ENCODE measurements at regions not wholly inside any gene's neighbourhood (a gene's known extent, or its start where the extent isn't known, plus 50 kb on each side); places are given as distances from the start of the nearest gene placed in this dataset.
A peak's percentile ranks its signal among the peaks of the same experiment; 100 is the strongest.

GRCh38 chr6:138550346-138550767, 51.1 kb upstream of the NHSL1 start:
- no peak for DNase-seq

DNA sequence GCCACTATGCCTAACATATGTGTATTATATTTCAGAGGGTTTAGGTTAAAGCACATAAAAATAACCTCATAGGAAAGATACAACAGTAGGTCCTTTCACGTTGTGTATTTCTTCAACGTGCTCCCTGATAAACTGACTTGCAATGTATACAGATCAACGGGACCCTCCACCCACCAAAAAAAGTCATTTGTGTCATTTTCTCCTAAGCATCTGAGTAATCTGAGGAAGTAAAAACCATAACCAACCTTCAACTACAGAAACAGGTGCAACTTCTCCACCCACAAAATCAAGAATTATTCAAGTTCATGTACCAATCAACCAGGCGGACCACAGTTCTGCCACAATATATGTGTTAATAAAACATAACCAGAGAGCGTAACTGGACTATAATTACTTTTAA, 54.9 kb upstream of the NHSL1 start:
- no peak for DNase-seq

DNA sequence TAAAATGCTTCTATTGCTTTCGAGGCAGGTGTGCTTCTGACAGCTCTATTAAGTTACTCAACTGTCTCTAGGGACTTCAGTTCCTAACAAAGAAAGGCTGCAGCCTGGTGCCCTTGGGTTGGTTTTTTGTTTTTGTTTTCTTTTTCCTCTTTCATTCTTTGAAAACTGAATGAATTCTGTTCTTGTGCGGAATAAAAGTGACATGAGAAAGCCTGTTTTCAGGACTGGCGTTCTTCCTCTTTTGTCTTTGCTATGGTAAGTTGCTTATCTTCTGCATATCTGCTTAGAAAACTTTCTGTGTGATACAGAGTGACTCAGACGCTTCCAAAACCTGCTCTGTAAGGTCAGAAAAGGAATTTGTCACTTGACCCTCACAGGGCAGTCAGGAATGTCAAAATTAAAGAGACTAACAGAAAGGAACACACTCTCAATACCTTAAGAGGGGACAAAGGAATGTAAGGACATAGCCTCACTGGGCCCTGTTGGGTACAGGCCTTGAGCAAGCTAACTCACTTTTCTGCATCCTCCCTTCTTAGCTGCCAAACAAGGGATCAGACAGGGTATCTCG, 56.2 kb upstream of the NHSL1 start:
- DNase-seq, result peak; percentile 15 to 16

- DNase-seq, result no peak
Observed at GRCh38 chr6:138557147-138557546, 57.9 kb upstream of the NHSL1 start.

DNA sequence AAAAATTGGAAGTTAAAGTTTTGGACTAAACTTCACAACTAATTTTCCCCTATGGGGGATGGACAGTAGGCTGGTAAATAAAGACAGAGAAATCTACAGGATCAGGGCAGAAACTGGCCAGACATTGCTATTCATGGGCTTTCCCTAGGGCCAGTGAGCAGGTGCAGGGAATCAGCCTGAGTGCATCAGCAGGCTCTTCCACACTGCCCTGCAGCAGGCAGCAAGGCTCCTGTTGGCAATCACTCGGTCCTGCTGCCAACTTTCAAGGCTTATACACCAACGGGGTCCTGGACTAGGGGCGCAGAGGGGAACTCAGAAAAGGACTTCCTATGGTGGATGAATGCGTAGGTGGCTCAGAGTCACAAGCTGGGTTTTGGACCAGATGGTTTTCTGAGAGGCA, 59.8 kb upstream of the NHSL1 start:
- no peak for DNase-seq

DNA sequence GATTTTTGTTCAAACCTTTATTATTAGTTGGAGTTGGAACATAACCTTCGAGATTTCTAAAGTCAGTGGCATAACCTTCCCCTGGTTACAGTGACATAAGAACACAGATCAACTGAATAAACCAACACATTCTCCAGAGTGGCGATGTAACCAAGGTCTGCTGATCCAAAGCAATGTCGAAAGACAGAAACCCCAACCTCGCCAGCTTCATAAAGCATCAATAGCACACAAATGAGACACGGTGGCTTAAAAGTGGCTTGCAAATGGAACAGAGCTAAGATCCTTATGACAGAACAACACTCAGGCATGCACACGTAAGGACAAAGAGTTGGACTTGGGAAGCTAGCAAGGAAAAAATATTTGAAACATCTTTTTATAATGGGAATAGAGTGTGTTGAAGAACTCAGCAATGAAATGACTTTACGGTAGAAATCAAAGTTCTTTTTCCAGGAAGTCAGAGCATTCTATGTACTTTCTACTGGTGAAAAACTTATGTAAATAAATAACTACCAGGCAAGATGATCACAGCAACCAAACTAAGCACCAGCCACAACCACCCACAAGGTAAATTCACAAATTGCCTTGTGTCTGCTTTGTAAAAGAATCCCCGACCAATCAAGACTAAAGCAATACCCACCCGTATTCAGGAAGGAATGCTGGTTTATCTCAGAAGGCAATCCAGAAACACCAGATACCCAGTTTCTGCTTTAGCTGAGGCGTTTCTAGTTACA, 61.0 kb upstream of the NHSL1 start:
- DNase-seq, result no peak

GRCh38 chr6:138562691-138563090, 63.4 kb upstream of the NHSL1 start:
- DNase-seq, result no peak

DNA sequence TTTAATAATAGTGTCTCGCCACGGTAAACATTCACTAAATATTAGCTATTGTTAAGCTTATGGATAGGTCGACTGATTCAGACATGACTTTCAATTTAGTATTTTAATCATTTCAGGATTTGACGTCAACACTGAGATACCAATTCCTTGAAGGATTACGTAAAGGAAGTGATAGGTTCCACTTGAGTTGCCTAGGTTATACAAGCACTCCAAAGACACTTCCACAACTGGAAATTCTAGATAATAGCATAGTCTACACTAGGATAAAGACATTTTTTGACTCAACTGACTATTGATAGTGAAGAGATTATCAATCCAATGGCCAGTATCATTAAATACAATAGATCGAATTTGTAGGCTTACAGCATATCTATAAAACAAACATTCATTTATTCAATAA, 63.9 kb upstream of the NHSL1 start:
- no peak for DNase-seq

- DNase-seq, result no peak
Observed at GRCh38 chr6:138563650-138564049, 64.4 kb upstream of the NHSL1 start.

DNA sequence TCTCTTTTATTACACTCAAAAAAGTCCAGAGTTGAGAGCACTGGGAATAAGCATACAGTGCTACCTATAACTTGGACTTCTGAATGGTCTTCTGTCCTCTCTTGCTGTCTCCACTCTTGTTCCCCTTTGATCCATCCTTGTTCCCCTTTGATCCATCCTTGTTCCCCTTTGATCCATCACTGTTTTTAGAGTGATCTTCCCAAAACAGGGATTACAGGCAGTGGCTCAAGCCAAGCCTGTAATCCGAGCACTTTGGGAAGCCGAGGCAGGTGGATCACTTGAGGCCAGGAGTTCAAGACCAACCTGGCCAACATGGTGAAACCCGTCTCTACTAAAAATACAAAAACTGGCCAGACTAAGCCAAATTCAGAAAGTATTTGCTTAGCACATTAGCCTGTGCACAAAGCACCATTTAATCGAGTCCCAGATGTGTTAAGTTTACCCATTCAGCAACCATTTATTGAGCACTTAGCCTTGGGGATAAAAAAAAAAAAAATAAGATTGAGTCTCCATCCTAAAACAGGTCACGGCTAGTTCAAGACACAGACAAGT, 65.0 kb upstream of the NHSL1 start:
- no peak for DNase-seq

- no peak for DNase-seq
Observed at GRCh38 chr6:138567052-138567451, 67.8 kb upstream of the NHSL1 start.

DNA sequence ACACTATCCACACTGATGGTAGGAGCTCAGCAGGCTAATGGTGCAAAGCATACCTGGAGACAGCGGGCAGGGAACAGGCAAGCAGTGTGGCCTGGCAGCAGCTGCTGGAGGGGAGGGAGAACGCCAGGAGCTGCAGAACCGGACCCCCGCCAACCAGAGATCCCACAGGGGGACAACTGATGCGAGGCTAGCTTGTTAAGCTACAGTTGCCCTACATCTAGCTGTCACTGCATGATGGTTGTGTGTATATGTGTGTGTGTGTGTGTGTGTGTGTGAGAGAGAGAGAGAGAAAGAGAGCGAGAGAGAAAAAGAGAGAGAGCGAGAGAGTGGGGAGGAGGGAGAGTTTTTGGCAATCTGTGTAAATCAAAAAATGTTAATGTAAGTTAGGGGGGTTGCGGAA, 69.7 kb upstream of the NHSL1 start:
- DNase-seq, result no peak

- DNase-seq, result no peak
Observed at GRCh38 chr6:138569554-138569953, 70.3 kb upstream of the NHSL1 start.

DNA sequence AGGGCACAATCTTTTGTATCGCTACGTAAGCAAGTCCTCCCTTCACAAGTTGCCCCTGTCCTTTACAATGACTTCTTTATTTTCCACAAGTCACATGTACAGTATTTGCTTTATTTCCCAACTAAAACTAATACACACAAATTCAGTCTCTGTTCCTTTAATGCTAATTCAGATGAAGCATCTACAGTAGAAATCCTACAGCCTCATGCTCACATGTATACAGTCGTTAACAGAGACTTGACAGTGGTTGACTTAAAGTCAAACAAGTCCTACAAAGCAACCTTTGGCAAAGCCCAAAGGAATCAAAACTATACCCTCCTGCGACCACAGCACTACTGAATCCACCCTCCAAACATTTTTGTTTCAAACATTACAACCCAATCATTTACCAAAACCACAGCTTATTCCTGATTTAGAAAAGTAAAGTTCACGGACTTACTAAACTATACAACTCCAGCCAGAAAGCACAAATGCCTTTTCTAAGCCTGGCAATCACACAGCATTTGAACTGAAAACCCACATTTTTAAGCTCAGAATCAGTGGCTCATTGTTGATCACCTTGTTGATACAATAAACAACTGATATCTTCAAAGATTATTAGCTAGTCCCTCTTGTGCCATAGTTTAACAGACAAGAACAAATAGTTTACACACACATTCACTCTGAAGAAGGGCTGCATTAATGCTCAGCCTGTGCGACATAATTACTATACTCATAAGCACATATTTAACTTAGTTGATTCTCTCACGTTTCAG, 70.9 kb upstream of the NHSL1 start:
- no peak for DNase-seq

DNA sequence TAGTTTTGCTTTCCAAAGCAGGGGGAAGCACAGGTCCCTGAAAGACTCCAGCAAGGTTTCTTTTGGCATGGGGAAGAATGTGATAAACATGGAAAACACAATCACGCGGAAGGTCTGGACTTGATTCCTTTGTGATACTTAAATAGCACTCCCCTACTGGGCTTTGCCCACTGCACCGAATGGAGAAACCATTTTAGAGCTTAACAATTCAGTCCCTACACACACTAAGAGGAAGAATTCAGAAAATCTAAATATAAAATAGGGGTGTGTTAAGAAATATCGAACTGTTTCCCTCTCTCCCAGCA, 71.4 kb upstream of the NHSL1 start:
- no peak for DNase-seq

- no peak for DNase-seq
Observed at GRCh38 chr6:138571181-138571580, 71.9 kb upstream of the NHSL1 start.

GRCh38 chr6:138571585-138572166, 72.4 kb upstream of the NHSL1 start:
- no peak for DNase-seq

- DNase-seq, result no peak
Observed at GRCh38 chr6:138572167-138572875, 73.0 kb upstream of the NHSL1 start.

DNA sequence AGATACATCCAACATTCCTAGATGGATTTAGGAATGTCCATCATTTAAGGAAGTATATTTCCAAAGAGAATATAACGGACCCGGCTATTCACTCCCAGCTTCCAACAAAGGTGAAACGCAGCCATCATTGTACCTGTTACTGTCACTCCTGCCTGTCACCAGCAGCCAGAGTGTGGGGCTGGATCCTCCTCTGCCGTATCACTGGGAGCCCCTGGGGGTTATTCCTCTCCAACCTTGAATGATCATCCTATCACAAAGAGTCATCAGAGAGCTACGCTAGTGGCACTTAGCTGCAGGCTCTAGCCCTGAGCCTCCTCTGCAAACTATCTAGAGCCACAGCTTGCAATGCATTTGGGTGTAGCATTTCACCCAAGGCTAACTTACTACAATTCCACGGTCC, 73.6 kb upstream of the NHSL1 start:
- DNase-seq, result no peak

DNA sequence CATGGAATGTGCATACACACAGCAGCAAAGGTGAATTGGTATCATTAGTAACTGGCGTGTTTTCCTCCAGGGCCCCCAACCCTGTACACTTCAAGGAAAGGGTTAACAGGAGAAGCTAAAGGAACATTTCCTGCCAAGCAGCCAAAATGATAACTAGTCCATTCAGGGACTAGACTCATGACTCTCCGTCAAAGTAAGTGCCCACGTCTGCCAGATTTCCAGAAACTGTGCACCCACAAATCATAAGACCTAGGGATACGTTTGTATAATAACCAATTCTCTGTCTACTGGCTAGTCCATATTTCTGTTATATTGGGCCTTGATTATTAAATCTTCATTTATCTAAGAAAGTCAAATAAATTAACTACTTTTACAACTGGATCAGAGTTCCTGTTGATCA, 76.0 kb upstream of the NHSL1 start:
- DNase-seq, result no peak

- no peak for DNase-seq
Observed at GRCh38 chr6:138576313-138576712, 77.0 kb upstream of the NHSL1 start.

DNA sequence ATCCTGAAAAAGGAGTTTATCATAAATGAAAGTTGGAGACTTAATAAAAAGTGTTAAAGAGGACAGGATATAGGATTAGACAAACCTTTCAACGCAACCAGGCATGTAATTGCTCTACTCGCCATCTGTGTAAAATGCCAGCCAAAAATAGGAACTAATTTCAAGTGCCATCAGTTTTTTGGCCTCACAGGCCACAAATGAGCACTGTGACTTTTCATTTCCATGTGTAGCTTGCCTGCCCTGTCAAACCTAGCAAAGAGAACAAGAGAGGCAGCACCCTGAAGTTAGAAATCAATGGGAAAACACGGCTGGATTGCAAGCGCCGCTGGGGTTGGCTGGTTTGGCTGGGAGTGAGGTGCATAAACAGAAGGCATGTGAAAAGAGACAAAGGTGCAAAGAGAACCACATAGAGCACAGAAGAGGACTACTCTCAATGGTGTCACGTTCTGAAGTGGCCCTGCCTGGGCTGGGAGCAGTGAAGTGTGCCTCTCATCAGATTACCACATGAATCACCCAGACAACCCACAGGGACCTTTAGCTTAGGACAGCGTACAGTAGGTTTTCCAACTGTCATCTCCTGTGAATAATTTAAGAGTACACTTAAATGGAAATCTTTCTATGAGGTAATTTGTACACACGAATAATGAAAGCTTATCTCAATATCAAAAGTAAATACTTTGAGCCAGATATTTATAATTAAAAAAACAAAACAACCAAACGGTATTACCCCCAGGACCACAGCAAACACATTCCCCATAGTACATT, 78.0 kb upstream of the NHSL1 start:
- no peak for DNase-seq
